ENCODE measurements at regions not wholly inside any gene's neighbourhood (a gene's known extent, or its start where the extent isn't known, plus 50 kb on each side); places are given as distances from the start of the nearest gene placed in this dataset.

GRCh38 chr1:212221801-212222200 lies 63.4 kb upstream of the PPP2R5A start:
- Histone ChIP-seq H3K27me3 (ENCODE audit: insufficient read depth) (no peaks in the 10 kb centered on the region), H3K36me3 (ENCODE audit: insufficient read depth) (no peaks in the 10 kb centered on the region), H3K4me3 (no peak overlapping the region), H3F3A (replicated peaks; ENCODE audit: low read depth) (no peaks in the 10 kb centered on the region), H2AFZ (no peak overlapping the region), H3K9me2 (ENCODE audit: insufficient read depth) (no peaks in the 10 kb centered on the region), H4K20me1 (replicated peaks; ENCODE audit: insufficient read depth) (no peaks in the 10 kb centered on the region), H3K4me2 (no peak overlapping the region), H3K4me1 (ENCODE audit: insufficient read depth) (peaks cover 10% of the 10 kb centered on the region; the same call in 1 of the 2 replicates), H3K27ac (ENCODE audit: low read depth) (no peak overlapping the region), H3K79me2 (replicated peaks; ENCODE audit: insufficient read depth) (no peaks in the 10 kb centered on the region)
- H3K27me3 Mint-ChIP-seq (ENCODE audit: insufficient read depth, low read depth, poor library complexity), result peaks cover 8% of the 10 kb centered on the region
- TF ChIP-seq STAT1 (IDR thresholded peaks at IDR 0.05; ENCODE audit: unreplicated experiment) (no peak), EZH2 (IDR thresholded peaks at IDR 0.05; ENCODE audit: low read depth, unreplicated experiment) (no peak)
- DNase-seq (ENCODE audit: low spot score), result no peak
- ATAC-seq, result no peak
- H3K4me1 Mint-ChIP-seq, result peaks cover 22% of the 10 kb centered on the region
- H3K36me3 Mint-ChIP-seq (ENCODE audit: low read depth), result no peaks in the 10 kb centered on the region
- no peak overlapping the region for H3K4me3 Mint-ChIP-seq
- H3K9me3 Mint-ChIP-seq, result no peaks in the 10 kb centered on the region
- H3K27ac Mint-ChIP-seq, result no peak overlapping the region

GRCh38 chr1:212224102-212224501 lies 61.1 kb upstream of the PPP2R5A start:
- H3K4me3 Mint-ChIP-seq, result no peak overlapping the region
- no peak overlapping the region for H2AFZ ChIP-seq
- H3K4me1 Mint-ChIP-seq, result peaks cover 17% of the 10 kb centered on the region
- no peak overlapping the region for H3K4me3 ChIP-seq
- no peak overlapping the region for H3K27ac Mint-ChIP-seq
- H3K9me3 Mint-ChIP-seq, result no peaks in the 10 kb centered on the region
- DNase-seq (ENCODE audit: low spot score) (no peak), ATAC-seq (no peak)
- H3K9me2 ChIP-seq (ENCODE audit: insufficient read depth), result no peaks in the 10 kb centered on the region
- peaks cover 10% of the 10 kb centered on the region; the same call in 1 of the 2 replicates for H3K4me1 ChIP-seq (ENCODE audit: insufficient read depth)
- H3K36me3 ChIP-seq (ENCODE audit: insufficient read depth), result no peaks in the 10 kb centered on the region
- no peaks in the 10 kb centered on the region for H3K36me3 Mint-ChIP-seq (ENCODE audit: low read depth)
- H3K27me3 Mint-ChIP-seq (ENCODE audit: insufficient read depth, low read depth, poor library complexity), result peaks cover 10% of the 10 kb centered on the region
- H3K79me2 ChIP-seq (replicated peaks; ENCODE audit: insufficient read depth), result no peaks in the 10 kb centered on the region
- no peaks in the 10 kb centered on the region for H3F3A ChIP-seq (replicated peaks; ENCODE audit: low read depth)
- no peak overlapping the region for H3K27ac ChIP-seq (ENCODE audit: low read depth)
- no peaks in the 10 kb centered on the region for H4K20me1 ChIP-seq (replicated peaks; ENCODE audit: insufficient read depth)
- H3K4me2 ChIP-seq, result no peak overlapping the region
- no peaks in the 10 kb centered on the region for H3K27me3 ChIP-seq (ENCODE audit: insufficient read depth)
- TF ChIP-seq JUNB (IDR thresholded peaks at IDR 0.05; ENCODE audit: unreplicated experiment) (no peak), ZNF462 (CRISPR knock-in tag; IDR thresholded peaks at IDR 0.05) (no peak), CREB1 (CRISPR knock-in tag; IDR thresholded peaks at IDR 0.05; ENCODE audit: low read depth) (no peak), ZNF114 (CRISPR knock-in tag; IDR thresholded peaks at IDR 0.05) (no peak), ETS1 (IDR thresholded peaks at IDR 0.05) (no peak), EZH2 (IDR thresholded peaks at IDR 0.05; ENCODE audit: low read depth, unreplicated experiment) (no peak), NANOG (IDR thresholded peaks at IDR 0.05; ENCODE audit: borderline replicate concordance) (no peak), ZNF331 (CRISPR knock-in tag; IDR thresholded peaks at IDR 0.05; ENCODE audit: low read depth) (no peak), REST (IDR thresholded peaks at IDR 0.05; ENCODE audit: unreplicated experiment) (no peak), STAT1 (IDR thresholded peaks at IDR 0.05; ENCODE audit: unreplicated experiment) (no peak), EZH2phosphoT487 (IDR thresholded peaks at IDR 0.05; ENCODE audit: unreplicated experiment) (no peak)
